Thoracic aorta (tissue), 2 donors: ENCODE measurements at regions not wholly inside any gene's neighbourhood (a gene's known extent, or its start where the extent isn't known, plus 50 kb on each side); places are given as distances from the start of the nearest gene placed in this dataset.

ENCODE experiments used
- ATAC-seq: fragments of 150-250 bp; one replicate; pipeline ENCODE4 v1.8.0; 2017; ENCODE audit warnings: low read depth; ENCODE audit not compliant: insufficient number of reproducible peaks, low FRiP score
- DNase-seq: peaks from one replicate; pipeline ENCODE4 v3.0.0-alpha.2; 2020; ENCODE audit warnings: low spot score
- H3K27ac ChIP-seq, 2 donors: fragments of 200-600 bp; sonication (generic); 1 replicate in 1 of 2; 2 replicates in 1 of 2; pipeline ENCODE4 v1.5.1; 2016; ENCODE audit warnings: mild to moderate bottlenecking in 2 of 2, moderate library complexity in 2 of 2
- H3K27me3 ChIP-seq: fragments of 200-600 bp; sonication (generic); replicated peaks from 2 replicates; pipeline ENCODE4 v1.6.0; 2016; ENCODE audit warnings: mild to moderate bottlenecking; ENCODE audit not compliant: insufficient read depth
- H3K36me3 ChIP-seq: fragments of 200-600 bp; sonication (generic); one replicate; pipeline ENCODE4 v1.5.1; 2016
- H3K4me1 ChIP-seq, 2 donors: fragments of 200-600 bp; sonication (generic); 1 replicate in 1 of 2; 2 replicates in 1 of 2; pipeline versions ENCODE4 v1.5.1 to v1.6.0; 2016; ENCODE audit warnings: low read depth in 2 of 2, mild to moderate bottlenecking in 1 of 2; ENCODE audit not compliant: control insufficient read depth in 1 of 2
- H3K4me3 ChIP-seq: fragments of 200-600 bp; sonication (generic); 2 replicates; pipeline ENCODE4 v1.5.1; 2016; ENCODE audit warnings: mild to moderate bottlenecking
- H3K9me3 ChIP-seq: fragments of 200-600 bp; sonication (generic); 2 replicates; pipeline ENCODE4 v1.5.1; 2016
- TF ChIP-seq, protein P1 (sequence below): fragments of 200-600 bp; sonication (generic); IDR thresholded peaks from one replicate; pipeline ENCODE4 v1.5.1; 2019; ENCODE audit warnings: antibody characterized with exemption

GRCh38 chrX:11944501-11944900 is 186.5 kb downstream of the MSL3 start:
- TF ChIP-seq, protein P1, sequence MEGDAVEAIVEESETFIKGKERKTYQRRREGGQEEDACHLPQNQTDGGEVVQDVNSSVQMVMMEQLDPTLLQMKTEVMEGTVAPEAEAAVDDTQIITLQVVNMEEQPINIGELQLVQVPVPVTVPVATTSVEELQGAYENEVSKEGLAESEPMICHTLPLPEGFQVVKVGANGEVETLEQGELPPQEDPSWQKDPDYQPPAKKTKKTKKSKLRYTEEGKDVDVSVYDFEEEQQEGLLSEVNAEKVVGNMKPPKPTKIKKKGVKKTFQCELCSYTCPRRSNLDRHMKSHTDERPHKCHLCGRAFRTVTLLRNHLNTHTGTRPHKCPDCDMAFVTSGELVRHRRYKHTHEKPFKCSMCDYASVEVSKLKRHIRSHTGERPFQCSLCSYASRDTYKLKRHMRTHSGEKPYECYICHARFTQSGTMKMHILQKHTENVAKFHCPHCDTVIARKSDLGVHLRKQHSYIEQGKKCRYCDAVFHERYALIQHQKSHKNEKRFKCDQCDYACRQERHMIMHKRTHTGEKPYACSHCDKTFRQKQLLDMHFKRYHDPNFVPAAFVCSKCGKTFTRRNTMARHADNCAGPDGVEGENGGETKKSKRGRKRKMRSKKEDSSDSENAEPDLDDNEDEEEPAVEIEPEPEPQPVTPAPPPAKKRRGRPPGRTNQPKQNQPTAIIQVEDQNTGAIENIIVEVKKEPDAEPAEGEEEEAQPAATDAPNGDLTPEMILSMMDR: no peak
- Histone ChIP-seq H3K36me3 (no peaks in the 10 kb centered on the region), H3K27me3 (no peaks in the 10 kb centered on the region), H3K27ac (no peak overlapping the region), H3K4me1 (no peaks in the 10 kb centered on the region), H3K4me3 (no peak overlapping the region), H3K9me3 (no peaks in the 10 kb centered on the region)
- no peak for DNase-seq
- ATAC-seq: no peak

DNA sequence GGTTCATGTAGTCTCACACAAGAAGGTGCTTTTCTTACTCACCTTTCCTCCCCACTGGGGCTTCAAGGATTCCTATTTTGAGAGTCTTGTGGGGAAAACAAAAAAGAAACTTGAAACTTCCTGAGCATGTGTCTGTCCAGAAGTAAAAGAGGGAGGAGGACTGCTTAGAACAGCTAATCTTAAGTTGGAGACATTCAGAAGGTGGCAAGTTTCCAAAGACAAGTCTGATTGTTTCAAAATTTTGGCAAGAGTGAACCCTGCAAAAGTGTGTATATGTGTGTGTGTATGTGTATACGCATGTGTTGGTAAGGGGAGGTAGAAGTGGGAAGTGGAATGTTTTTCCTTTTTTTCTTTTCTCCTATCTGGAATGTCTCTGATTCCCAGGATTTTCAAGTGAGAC is 189.0 kb upstream of the FRMPD4 start:
- Histone ChIP-seq H3K27ac (no peak overlapping the region), H3K4me1 (no peaks in the 10 kb centered on the region), H3K27me3 (no peaks in the 10 kb centered on the region), H3K36me3 (no peaks in the 10 kb centered on the region), H3K4me3 (no peak overlapping the region), H3K9me3 (no peaks in the 10 kb centered on the region)
- ATAC-seq (no peak), DNase-seq (no peak)
- TF ChIP-seq, protein P1: no peak

DNA sequence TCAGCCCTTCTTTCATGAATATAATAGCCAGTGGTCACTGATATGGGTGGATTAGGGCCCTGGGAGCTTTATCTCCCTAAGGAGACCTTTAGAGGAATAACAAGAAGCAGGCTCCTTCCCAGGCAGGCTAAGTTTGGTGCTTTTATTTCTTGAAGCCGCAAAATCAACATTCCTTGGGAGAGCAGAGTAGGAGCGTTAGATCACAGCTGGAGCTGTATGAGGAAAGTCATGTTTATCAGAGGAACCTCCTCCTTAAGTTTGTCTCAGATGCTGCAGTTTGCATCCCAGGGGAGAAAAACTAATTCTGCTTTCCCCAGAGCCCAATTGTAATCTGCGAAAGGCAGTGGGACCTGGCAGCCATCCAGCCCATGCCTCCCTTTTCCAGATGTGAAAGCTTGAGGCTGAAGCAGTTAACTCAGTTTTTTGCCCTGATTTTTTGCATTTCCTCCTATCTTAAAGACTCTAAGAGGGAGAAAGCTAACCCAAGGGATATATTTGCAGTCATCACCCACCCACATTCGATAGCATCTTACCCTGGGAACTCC is 186.0 kb upstream of the FRMPD4 start:
- Histone ChIP-seq H3K4me3 (no peak overlapping the region), H3K36me3 (no peaks in the 10 kb centered on the region), H3K27me3 (no peaks in the 10 kb centered on the region), H3K27ac (no peak overlapping the region), H3K9me3 (no peaks in the 10 kb centered on the region), H3K4me1 (no peaks in the 10 kb centered on the region)
- ATAC-seq: no peak
- TF ChIP-seq, protein P1: no peak
- DNase-seq: no peak

GRCh38 chrX:11953615-11954014 is 184.7 kb upstream of the FRMPD4 start:
- TF ChIP-seq, protein P1: no peak
- H3K4me1 ChIP-seq: no peaks in the 10 kb centered on the region
- DNase-seq (no peak), ATAC-seq (no peak)
- no peak overlapping the region for H3K27ac ChIP-seq
- H3K27me3 ChIP-seq: no peaks in the 10 kb centered on the region
- no peak overlapping the region for H3K4me3 ChIP-seq
- H3K36me3 ChIP-seq: no peaks in the 10 kb centered on the region
- H3K9me3 ChIP-seq: no peaks in the 10 kb centered on the region

DNA sequence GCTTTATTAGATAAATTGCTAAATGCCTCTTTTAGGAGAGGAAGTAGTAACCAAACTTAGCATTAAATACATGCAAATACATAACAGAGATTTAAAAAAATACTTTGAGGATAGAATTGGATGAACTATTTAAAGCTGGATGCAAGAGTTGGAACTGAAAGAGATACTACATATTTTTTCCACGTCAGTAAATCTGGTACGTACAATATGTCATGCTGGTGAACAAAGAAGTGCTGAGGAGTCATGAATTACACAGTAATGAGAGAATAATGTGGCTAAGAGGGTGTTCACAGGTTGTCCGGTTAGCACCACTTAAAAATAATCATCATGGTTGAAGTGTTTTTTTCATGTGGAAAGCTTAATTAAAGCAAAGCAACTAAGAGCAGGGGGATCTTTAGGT is 184.1 kb upstream of the FRMPD4 start:
- Histone ChIP-seq H3K4me1 (no peaks in the 10 kb centered on the region), H3K36me3 (no peaks in the 10 kb centered on the region), H3K27me3 (no peaks in the 10 kb centered on the region), H3K4me3 (no peak overlapping the region), H3K27ac (no peak overlapping the region), H3K9me3 (no peaks in the 10 kb centered on the region)
- TF ChIP-seq, protein P1: no peak
- DNase-seq (no peak), ATAC-seq (no peak)
